HepG2 (cell line): ENCODE measurements at regions not wholly inside any gene's neighbourhood (a gene's known extent, or its start where the extent isn't known, plus 50 kb on each side); places are given as distances from the start of the nearest gene placed in this dataset.

Experiments
- ATAC-seq: fragments of 200-7000 bp; cut with Tn5 transposase; 3 replicates; pipeline ENCODE4 v1.9.1; 2020; ENCODE audit warnings: mild to moderate bottlenecking, moderate library complexity
- BruUV-seq: library from RNA; stranded (reverse); fragments of 400-500 nt; replicated peaks from 2 replicates; lab custom pipeline; 2021; lab: Mats Ljungman, UMichigan
- CTCF ChIA-PET: fragments of 300-600 bp; formaldehyde crosslinking; extraction: SDS; loops from one replicate; lab custom pipeline; 2021; ENCODE audit warnings: low total read pairs, inconsistent platforms, low intra/inter-chr PET ratio; lab: Yijun Ruan, JAX
- POLR2A ChIA-PET: fragments of 350-600 bp; sonication (Branson Sonifier 250); formaldehyde crosslinking; loops from one replicate; lab custom pipeline; 2020; ENCODE audit warnings: antibody characterized with exemption, inconsistent platforms; lab: Yijun Ruan, JAX
- DNase-seq: peaks from one replicate; pipeline ENCODE4 v3.0.0-alpha.2; 2015; ENCODE audit warnings: low spot score
- FAIRE-seq: peaks from 3 replicates; lab custom pipeline; 2011; peaks lifted over from hg19 to GRCh38; lab: Jason Lieb, UNC
- H2AFZ ChIP-seq: one replicate; pipeline ENCODE4 v1.6.1; 2011; ENCODE audit warnings: low read length, inconsistent platforms
- H3K27ac ChIP-seq: fragments of 300-600 bp; 3 replicates; pipeline ENCODE4 v1.8.0; 2011; ENCODE audit warnings: mixed run types, mild to moderate bottlenecking, mixed read lengths, low read length, inconsistent platforms; ENCODE audit not compliant: insufficient read depth; ENCODE audit errors: extremely low read length
- H3K27me3 ChIP-seq, 2 experiments: fragments of 200-600 bp in 1 of 2; 2 replicates in 1 of 2; 3 replicates in 1 of 2; pipeline versions ENCODE4 v1.6.0 to v1.8.0; 2011; ENCODE audit warnings: low read length in 2 of 2, mild to moderate bottlenecking in 2 of 2, moderate library complexity in 2 of 2, inconsistent platforms in 1 of 2; ENCODE audit not compliant: insufficient read depth in 2 of 2, control insufficient read depth in 1 of 2
- H3K36me3 ChIP-seq, 2 experiments: fragments of 200-600 bp in 1 of 2; replicated peaks in 1 of 2; 2 replicates in 1 of 2; 3 replicates in 1 of 2; pipeline versions ENCODE4 v1.5.1 to v1.8.0; 2011; ENCODE audit warnings: low read length in 2 of 2, inconsistent platforms in 1 of 2; ENCODE audit not compliant: insufficient read depth in 2 of 2, control insufficient read depth in 1 of 2
- H3K4me1 ChIP-seq: 2 replicates; pipeline ENCODE4 v1.5.1; 2012; ENCODE audit warnings: low read length, inconsistent platforms; ENCODE audit not compliant: insufficient read depth
- H3K4me2 ChIP-seq: 2 replicates; pipeline ENCODE4 v1.6.0; 2011; ENCODE audit warnings: low read depth, low read length, inconsistent platforms
- H3K4me3 ChIP-seq, 3 experiments: fragments of 200-600 bp in 1 of 3; sonication (generic), shearing (Covaris generic) in 1 of 3; replicated peaks in 1 of 3; 2 replicates each; pipeline ENCODE4 v1.5.1; 2011 to 2016; ENCODE audit warnings: low read length in 3 of 3, inconsistent platforms in 2 of 3, low read depth in 2 of 3, mild to moderate bottlenecking in 2 of 3, control low read depth in 1 of 3, mixed read lengths in 1 of 3; ENCODE audit not compliant: insufficient read depth in 1 of 3
- H3K79me2 ChIP-seq: one replicate; pipeline ENCODE4 v1.6.1; 2011; ENCODE audit warnings: low read length, inconsistent platforms; ENCODE audit not compliant: insufficient read depth
- H3K9ac ChIP-seq: 2 replicates; pipeline ENCODE4 v1.6.0; 2011; ENCODE audit warnings: mild to moderate bottlenecking, low read depth, low read length, inconsistent platforms; ENCODE audit not compliant: insufficient read depth
- H3K9me3 ChIP-seq: 2 replicates; pipeline ENCODE4 v1.5.1; 2012; ENCODE audit warnings: mild to moderate bottlenecking, low read length
- H4K20me1 ChIP-seq: 2 replicates; pipeline ENCODE4 v1.6.0; 2011; ENCODE audit warnings: inconsistent platforms, mild to moderate bottlenecking, low read length, moderate library complexity; ENCODE audit not compliant: insufficient read depth
- KLF11 ChIP-seq: IDR thresholded peaks from 2 replicates; pipeline ENCODE4 v1.6.1; 2016; ENCODE audit warnings: missing compliant biosample characterization
- MAFF ChIP-seq: IDR thresholded peaks from 2 replicates; pipeline ENCODE4 v1.6.1; 2011; ENCODE audit warnings: low read depth, low read length, improper control_type of control experiment
- MAFK ChIP-seq, 2 experiments: IDR thresholded peaks in 1 of 2; conservative IDR thresholded peaks in 1 of 2; 2 replicates each; pipeline ENCODE4 v1.6.1; 2011; ENCODE audit warnings: improper control_type of control experiment in 2 of 2, low read length in 2 of 2
- NR2F6 ChIP-seq, 2 experiments: IDR thresholded peaks; 2 replicates each; pipeline ENCODE4 v1.6.1; 2016; ENCODE audit warnings: antibody characterized with exemption in 1 of 2, mild to moderate bottlenecking in 1 of 2
- NR3C1 ChIP-seq: sonication (generic); formaldehyde crosslinking; IDR thresholded peaks from 2 replicates; pipeline ENCODE4 v1.4.0; 2020; ENCODE audit warnings: missing genetic modification reagents
- PHF5A ChIP-seq: IDR thresholded peaks from one replicate; pipeline ENCODE4 v1.6.1; 2018; ENCODE audit warnings: low read depth, missing genetic modification reagents; ENCODE audit not compliant: unreplicated experiment
- REL ChIP-seq: sonication (generic); formaldehyde crosslinking; conservative IDR thresholded peaks from 2 replicates; pipeline ENCODE4 v1.8.0; 2022; ENCODE audit warnings: mild to moderate bottlenecking, missing genetic modification reagents, moderate library complexity
- ZNF432 ChIP-seq: sonication (generic); formaldehyde crosslinking; IDR thresholded peaks from 2 replicates; pipeline ENCODE4 v1.5.0; 2020; ENCODE audit warnings: missing genetic modification reagents, mild to moderate bottlenecking, borderline replicate concordance
- WGBS: methylation state at CpG from one replicate; pipeline ENCODE4 v1.1.6; 2017; ENCODE audit warnings: low lambda C conversion rate; 5-methylcytosine and 5-hydroxymethylcytosine counted together
- in situ Hi-C: cut with HindIII; loops from 2 replicates; pipeline ENCODE4 v1.10.0; 2017; ENCODE audit warnings: low pct_unique_long_range_greater_than_20kb; ENCODE audit not compliant: extremely low pct_ligation_motif_present
- intact Hi-C: fragments of 100-400 bp; cut with micrococcal nuclease; formaldehyde crosslinking; loops from one replicate; pipeline ENCODE4 v1.10.0; 2022; ENCODE audit not compliant: unreplicated experiment
- TF ChIP-seq, protein P1 (sequence below): sonication (generic); formaldehyde crosslinking; conservative IDR thresholded peaks from 2 replicates; pipeline ENCODE4 v1.4.0; 2020; ENCODE audit warnings: missing genetic modification reagents
- TF ChIP-seq, protein P2 (sequence below): sonication (generic); formaldehyde crosslinking; conservative IDR thresholded peaks from 2 replicates; pipeline ENCODE4 v1.8.0; 2022; ENCODE audit warnings: mild to moderate bottlenecking, moderate library complexity, missing genetic modification reagents

GRCh38 chr18:73850782-73851181, 296.9 kb downstream of the FBXO15 start:
- Histone ChIP-seq H4K20me1 (no peaks in the 10 kb centered on the region), H3K79me2 (no peaks in the 10 kb centered on the region), H3K27me3 (0 out of 5 replicates have a peak, but pooled peaks cover 0 to 2% of the 10 kb centered on the region in 2 experiments), H3K4me1 (no peaks in the 10 kb centered on the region), H2AFZ (no peak overlapping the region), H3K9me3 (no peaks in the 10 kb centered on the region), H3K36me3 (no peaks in the 10 kb centered on the region), H3K4me3 (no peak overlapping the region), H3K4me2 (no peak overlapping the region), H3K9ac (no peak overlapping the region), H3K27ac (no peak overlapping the region)
- intact Hi-C loops (no loop called here), in situ Hi-C loops (no loop called here)
- ChIA-PET CTCF (no interaction called here), POLR2A (no interaction called here)
- no peak for TF ChIP-seq PHF5A (CRISPR knock-in tag)
- no peak for TF ChIP-seq ZNF432 (CRISPR knock-in tag)
- TF ChIP-seq NR3C1 = no peak
- peak; percentile 35; the same call in 1 of the 2 replicates for TF ChIP-seq MAFF
- TF ChIP-seq MAFK (conservative IDR thresholded peaks at IDR 0.05 in 1 of 2, IDR thresholded peaks at IDR 0.05 in 1 of 2; ENCODE audit: low read length in 2 of 2) = peak; percentile 17 to 60; a peak in 2 of 4 replicates
- TF ChIP-seq NR2F6 (IDR thresholded peaks at IDR 0.05) = no peak
- TF ChIP-seq NR2F6 (CRISPR knock-in tag; IDR thresholded peaks at IDR 0.05) = no peak
- TF ChIP-seq REL = no peak
- no peak for TF ChIP-seq KLF11 (CRISPR knock-in tag)
- TF ChIP-seq, protein P1, sequence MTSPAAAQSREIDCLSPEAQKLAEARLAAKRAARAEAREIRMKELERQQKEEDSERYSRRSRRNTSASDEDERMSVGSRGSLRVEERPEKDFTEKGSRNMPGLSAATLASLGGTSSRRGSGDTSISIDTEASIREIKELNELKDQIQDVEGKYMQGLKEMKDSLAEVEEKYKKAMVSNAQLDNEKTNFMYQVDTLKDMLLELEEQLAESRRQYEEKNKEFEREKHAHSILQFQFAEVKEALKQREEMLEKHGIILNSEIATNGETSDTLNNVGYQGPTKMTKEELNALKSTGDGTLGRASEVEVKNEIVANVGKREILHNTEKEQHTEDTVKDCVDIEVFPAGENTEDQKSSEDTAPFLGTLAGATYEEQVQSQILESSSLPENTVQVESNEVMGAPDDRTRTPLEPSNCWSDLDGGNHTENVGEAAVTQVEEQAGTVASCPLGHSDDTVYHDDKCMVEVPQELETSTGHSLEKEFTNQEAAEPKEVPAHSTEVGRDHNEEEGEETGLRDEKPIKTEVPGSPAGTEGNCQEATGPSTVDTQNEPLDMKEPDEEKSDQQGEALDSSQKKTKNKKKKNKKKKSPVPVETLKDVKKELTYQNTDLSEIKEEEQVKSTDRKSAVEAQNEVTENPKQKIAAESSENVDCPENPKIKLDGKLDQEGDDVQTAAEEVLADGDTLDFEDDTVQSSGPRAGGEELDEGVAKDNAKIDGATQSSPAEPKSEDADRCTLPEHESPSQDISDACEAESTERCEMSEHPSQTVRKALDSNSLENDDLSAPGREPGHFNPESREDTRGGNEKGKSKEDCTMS (CRISPR knock-in tag) = no peak
- TF ChIP-seq, protein P2, sequence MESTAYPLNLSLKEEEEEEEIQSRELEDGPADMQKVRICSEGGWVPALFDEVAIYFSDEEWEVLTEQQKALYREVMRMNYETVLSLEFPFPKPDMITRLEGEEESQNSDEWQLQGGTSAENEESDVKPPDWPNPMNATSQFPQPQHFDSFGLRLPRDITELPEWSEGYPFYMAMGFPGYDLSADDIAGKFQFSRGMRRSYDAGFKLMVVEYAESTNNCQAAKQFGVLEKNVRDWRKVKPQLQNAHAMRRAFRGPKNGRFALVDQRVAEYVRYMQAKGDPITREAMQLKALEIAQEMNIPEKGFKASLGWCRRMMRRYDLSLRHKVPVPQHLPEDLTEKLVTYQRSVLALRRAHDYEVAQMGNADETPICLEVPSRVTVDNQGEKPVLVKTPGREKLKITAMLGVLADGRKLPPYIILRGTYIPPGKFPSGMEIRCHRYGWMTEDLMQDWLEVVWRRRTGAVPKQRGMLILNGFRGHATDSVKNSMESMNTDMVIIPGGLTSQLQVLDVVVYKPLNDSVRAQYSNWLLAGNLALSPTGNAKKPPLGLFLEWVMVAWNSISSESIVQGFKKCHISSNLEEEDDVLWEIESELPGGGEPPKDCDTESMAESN (CRISPR knock-in tag) = no peak
- no TSS peak for BruUV-seq
- 15% methylated on average over 5 of the region's 5 CpGs for WGBS
- no peak for DNase-seq
- ATAC-seq = no peak
- no peak for FAIRE-seq
